ENCODE measurements at regions not wholly inside any gene's neighbourhood (a gene's known extent, or its start where the extent isn't known, plus 50 kb on each side); places are given as distances from the start of the nearest gene placed in this dataset.

DNA sequence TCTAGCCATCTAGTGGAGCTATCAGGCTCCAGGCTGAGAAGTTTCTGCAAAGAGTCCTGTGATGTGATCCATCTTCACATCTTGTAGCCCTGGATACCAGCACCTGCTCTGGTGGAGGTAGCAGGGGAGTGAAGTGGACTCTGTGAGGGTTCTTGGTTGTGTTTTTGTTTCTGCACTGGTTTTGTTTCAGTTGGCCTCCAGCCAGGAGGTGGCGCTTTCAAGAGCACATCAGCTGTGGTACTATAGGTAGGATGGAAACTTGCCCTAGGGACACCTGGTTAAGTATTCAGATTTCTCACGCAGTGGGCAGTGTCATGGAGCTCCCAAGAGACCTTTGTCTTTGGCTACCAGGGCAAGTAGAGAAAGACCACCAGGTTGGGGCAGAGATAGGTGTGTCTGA lies 257.5 kb upstream of the SLC7A11 start:
- no peak for TF ChIP-seq CTCF (IDR thresholded peaks at IDR 0.05)

DNA sequence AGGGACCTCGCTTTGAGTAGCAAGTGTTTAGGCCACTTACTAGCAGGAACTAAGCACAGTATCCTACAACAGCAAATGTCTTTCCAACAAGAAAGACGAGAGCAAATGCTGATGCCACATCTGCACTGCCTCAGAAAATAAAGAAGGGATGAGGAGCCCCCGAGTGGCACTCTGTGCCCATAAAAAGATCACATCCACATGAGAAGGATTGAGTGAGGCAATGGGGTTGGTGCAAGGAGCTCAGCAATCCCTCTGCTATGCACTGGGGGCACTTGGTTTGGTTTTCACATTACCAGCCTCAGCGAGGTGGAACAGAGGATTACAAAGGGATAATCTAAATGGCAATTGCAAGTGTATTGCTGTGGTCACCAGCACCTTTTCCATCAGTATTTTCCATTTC lies 252.8 kb upstream of the SLC7A11 start:
- intact Hi-C loops (cut with DNase I) = no loop called here
- Histone ChIP-seq H3K4me3 (no peak overlapping the region), H3K27ac (no peak overlapping the region), H3K36me3 (no peaks in the 10 kb centered on the region), H3K4me1 (no peaks in the 10 kb centered on the region), H3K27me3 (no peaks in the 10 kb centered on the region), H3K9me3 (peaks cover 0 to 45% (median 11%) of the 10 kb centered on the region in 11 donors)
- ATAC-seq (peak in 1 of 8 donors; percentile 50), DNase-seq (no peak)
- peak in 3 of 9 donors; percentile 15 to 21 (median 19) for TF ChIP-seq CTCF (IDR thresholded peaks at IDR 0.05)
- WGBS, 2 donors = 47 to 69% methylated on average over 4 of the region's 4 CpGs

More for the DNA sequence above, 257.5 kb upstream of the SLC7A11 start:
- Histone ChIP-seq H3K4me3 (no peak overlapping the region), H3K9me3 (peaks cover 0 to 60% (median 19%) of the 10 kb centered on the region in 11 donors), H3K27ac (no peak overlapping the region), H3K36me3 (no peaks in the 10 kb centered on the region), H3K4me1 (no peaks in the 10 kb centered on the region), H3K27me3 (no peaks in the 10 kb centered on the region)
- intact Hi-C loops (cut with DNase I) = no loop called here
- DNase-seq (no peak), ATAC-seq (no peak)
- 92 to 95% methylated on average over 2 of the region's 2 CpGs for WGBS, 2 donors

GRCh38 chr4:138494116-138494515 lies 252.0 kb upstream of the SLC7A11 start:
- Histone ChIP-seq H3K36me3 (no peaks in the 10 kb centered on the region), H3K4me3 (no peak overlapping the region), H3K4me1 (no peaks in the 10 kb centered on the region), H3K27me3 (no peaks in the 10 kb centered on the region), H3K9me3 (peaks cover 0 to 37% (median 11%) of the 10 kb centered on the region in 11 donors), H3K27ac (no peak overlapping the region)
- intact Hi-C loops (cut with DNase I) = no loop called here
- ATAC-seq (no peak), DNase-seq (no peak)
- 75 to 91% methylated on average over 2 of the region's 2 CpGs for WGBS, 2 donors
- TF ChIP-seq CTCF (IDR thresholded peaks at IDR 0.05) = no peak

GRCh38 chr4:138492176-138492575 lies 250.0 kb upstream of the SLC7A11 start:
- Histone ChIP-seq H3K27me3 (no peaks in the 10 kb centered on the region), H3K36me3 (no peaks in the 10 kb centered on the region), H3K4me3 (no peak overlapping the region), H3K4me1 (peaks cover 0 to 17% (median 7%) of the 10 kb centered on the region in 9 donors), H3K27ac (no peak overlapping the region), H3K9me3 (peaks cover 0 to 17% (median 0%) of the 10 kb centered on the region in 11 donors)
- WGBS, 2 donors = 68 to 86% methylated on average over 1 of the region's 1 CpG
- intact Hi-C loops (cut with DNase I) = no loop called here
- TF ChIP-seq CTCF (IDR thresholded peaks at IDR 0.05) = no peak
- no peak for DNase-seq
- no peak for ATAC-seq

Measured in heart right ventricle (tissue), 16 donors.